Lower leg skin (tissue), 4 donors: ENCODE measurements at regions not wholly inside any gene's neighbourhood (a gene's known extent, or its start where the extent isn't known, plus 50 kb on each side); places are given as distances from the start of the nearest gene placed in this dataset.

Experiments used
- DNase-seq, 2 donors: peaks; one replicate each; pipeline ENCODE4 v3.0.0-alpha.2; 2019; ENCODE audit warnings: low spot score in 2 of 2
- H3K4me3 ChIP-seq: fragments of 200-600 bp; sonication (generic); 2 replicates; pipeline ENCODE4 v1.5.1; 2017; ENCODE audit warnings: mild to moderate bottlenecking, low read depth; ENCODE audit not compliant: poor library complexity, severe bottlenecking
- POLR2A ChIP-seq, 2 donors: fragments of 450-650 bp; IDR thresholded peaks; one replicate each; pipeline ENCODE4 v1.6.1; 2016 to 2017; ENCODE audit warnings: antibody characterized with exemption in 2 of 2, mild to moderate bottlenecking in 1 of 2, moderate library complexity in 1 of 2
- WGBS, 2 donors: methylation state at CpG; one replicate each; pipeline ENCODE4 v1.1.5; 2018; 5-methylcytosine and 5-hydroxymethylcytosine counted together
- intact Hi-C: fragments of 100-400 bp; cut with DNase I; formaldehyde crosslinking; loops from one replicate; pipeline ENCODE4 v1.15.0; 2023; ENCODE audit warnings: low total_unique reads
- TF ChIP-seq, protein P1 (sequence below), 3 donors: fragments of 450-650 bp; IDR thresholded peaks; one replicate each; pipeline ENCODE4 v1.5.1; 2016; ENCODE audit warnings: antibody characterized with exemption in 3 of 3, mild to moderate bottlenecking in 3 of 3, moderate library complexity in 2 of 3

DNA sequence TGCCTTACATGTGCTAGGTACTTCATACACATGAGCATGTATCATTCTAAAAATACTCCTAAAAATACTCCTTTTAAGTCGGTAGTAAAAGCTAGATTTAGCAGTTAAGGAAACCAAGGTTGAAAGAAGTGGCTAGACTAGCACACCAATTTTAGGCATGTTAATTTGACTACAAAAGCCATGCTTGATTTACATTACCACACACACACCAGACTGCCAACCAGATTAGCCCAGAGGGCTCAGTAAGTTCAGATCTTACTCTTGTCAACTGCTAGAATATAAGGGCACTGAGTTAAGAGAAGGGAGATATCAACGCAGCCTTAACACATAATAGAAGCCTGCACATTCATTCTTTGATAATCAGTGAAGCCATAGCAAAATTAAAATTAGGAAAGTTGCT lies 117.9 kb downstream of the MID1IP1 start:
- WGBS, 2 donors = 58 to 67% methylated on average over 2 of the region's 2 CpGs
- intact Hi-C loops = no loop called here
- no peak overlapping the region for H3K4me3 ChIP-seq
- no peak for DNase-seq
- no peak for TF ChIP-seq POLR2A (IDR thresholded peaks at IDR 0.05)
- TF ChIP-seq, protein P1, sequence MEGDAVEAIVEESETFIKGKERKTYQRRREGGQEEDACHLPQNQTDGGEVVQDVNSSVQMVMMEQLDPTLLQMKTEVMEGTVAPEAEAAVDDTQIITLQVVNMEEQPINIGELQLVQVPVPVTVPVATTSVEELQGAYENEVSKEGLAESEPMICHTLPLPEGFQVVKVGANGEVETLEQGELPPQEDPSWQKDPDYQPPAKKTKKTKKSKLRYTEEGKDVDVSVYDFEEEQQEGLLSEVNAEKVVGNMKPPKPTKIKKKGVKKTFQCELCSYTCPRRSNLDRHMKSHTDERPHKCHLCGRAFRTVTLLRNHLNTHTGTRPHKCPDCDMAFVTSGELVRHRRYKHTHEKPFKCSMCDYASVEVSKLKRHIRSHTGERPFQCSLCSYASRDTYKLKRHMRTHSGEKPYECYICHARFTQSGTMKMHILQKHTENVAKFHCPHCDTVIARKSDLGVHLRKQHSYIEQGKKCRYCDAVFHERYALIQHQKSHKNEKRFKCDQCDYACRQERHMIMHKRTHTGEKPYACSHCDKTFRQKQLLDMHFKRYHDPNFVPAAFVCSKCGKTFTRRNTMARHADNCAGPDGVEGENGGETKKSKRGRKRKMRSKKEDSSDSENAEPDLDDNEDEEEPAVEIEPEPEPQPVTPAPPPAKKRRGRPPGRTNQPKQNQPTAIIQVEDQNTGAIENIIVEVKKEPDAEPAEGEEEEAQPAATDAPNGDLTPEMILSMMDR (IDR thresholded peaks at IDR 0.05) = no peak

DNA sequence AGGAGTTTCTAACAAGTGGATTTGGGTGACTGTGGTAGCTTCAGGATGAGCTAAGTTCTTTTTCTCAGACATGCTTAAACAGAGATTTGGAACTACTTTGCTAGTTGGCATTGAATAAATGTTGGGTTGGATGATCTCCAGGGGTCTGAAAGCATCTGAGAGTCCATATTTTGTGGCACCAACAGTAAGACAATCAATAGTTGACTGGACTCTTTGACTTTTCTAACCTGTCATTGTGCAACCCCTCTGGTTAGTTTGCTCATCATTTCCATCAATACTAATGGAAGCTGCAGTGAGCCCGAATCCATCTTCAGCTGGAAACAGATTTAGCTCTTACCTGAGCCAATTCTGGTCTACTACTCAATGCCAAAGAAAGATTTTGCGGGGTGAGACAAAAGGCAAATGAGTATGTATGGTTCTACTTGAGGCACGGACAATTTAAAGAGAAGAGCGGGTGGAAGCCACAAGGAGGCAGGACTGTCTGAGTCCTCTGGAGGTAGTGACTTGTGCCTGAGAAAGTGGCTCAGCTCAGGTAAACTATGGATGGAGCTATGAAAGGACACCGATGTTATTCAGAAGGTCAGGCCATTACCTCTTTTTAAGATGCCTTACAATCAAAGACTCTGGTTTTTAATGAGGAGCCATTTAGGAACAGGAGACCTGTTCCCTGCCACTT lies 118.7 kb downstream of the MID1IP1 start:
- DNase-seq = no peak
- H3K4me3 ChIP-seq = no peak overlapping the region
- 72 to 92% methylated on average over 5 of the region's 5 CpGs for WGBS, 2 donors
- TF ChIP-seq, protein P1 (IDR thresholded peaks at IDR 0.05) = no peak
- no peak for TF ChIP-seq POLR2A (IDR thresholded peaks at IDR 0.05)
- intact Hi-C loops = no loop called here

DNA sequence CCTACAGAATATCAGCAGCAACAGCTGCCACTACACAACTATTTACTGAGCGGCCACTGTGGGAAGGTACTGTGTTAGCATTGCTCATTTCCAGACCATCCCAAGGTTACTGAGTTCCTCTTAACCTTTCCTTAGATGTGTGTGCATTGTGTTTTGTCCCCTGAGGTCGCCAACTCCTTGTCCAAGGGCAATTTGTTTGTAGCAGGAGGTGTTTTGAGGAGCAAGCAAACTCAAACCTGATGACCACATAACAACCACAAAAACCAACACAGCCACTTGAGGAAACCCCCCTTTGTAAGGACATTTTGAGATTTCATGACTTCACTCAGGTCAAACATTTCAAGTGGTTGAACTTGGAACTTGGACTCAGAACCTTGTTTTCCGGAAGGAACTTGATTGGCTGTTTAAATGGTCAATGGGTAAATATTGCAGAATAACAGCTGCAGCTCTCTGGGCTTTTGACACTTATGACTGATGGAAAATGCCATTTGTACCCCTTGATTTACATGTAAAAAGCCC lies 122.3 kb downstream of the MID1IP1 start:
- TF ChIP-seq, protein P1 (IDR thresholded peaks at IDR 0.05) = no peak
- no peak for TF ChIP-seq POLR2A (IDR thresholded peaks at IDR 0.05)
- H3K4me3 ChIP-seq = no peak overlapping the region
- no peak for DNase-seq
- intact Hi-C loops = no loop called here
- 80 to 97% methylated on average over 3 of the region's 3 CpGs for WGBS, 2 donors

DNA sequence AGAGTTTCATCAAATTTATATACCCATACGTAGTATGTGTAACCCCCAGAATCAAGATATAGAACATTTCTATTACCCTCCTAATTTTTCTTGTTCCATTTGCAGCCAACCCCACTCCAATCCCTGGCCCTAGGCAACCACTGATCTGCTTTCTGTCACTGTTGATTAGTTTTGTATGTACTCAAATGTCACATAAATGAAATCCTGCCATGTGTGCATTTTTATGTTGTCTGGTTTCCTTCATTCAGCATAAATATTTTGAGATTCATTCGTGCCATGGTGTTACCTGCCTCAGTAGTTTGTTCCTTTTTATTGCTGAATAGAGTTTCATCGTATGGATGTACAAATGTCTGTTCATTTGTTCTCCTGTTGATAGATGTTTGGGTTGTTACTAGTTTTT lies 126.3 kb downstream of the MID1IP1 start:
- 69 to 93% methylated on average over 3 of the region's 3 CpGs for WGBS, 2 donors

DNA sequence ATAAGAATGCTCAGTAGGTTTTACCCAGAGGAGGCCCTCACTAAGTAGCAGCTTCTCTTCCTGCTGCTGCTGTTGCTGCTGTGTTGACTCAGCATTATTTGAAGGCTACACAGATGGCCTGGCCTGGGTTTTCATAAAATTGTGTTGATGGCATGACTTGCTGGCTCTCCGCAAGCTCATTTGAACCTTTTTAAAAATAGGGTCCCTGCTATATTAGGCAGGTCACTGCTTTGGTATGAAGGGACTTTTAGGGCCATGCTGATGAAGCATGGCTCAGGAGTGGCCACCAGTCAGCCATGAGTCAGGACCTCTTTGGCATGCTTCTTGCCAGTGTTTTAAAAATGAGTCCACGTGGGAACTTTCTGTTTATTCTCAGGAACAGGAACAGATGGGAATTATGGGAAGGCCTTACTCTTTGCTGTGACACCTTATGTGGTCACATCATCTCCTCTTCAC lies 128.7 kb downstream of the MID1IP1 start:
- 35 to 49% methylated on average over 2 of the region's 2 CpGs for WGBS, 2 donors
- DNase-seq = peak in 1 of 2 donors; percentile 16
- H3K4me3 ChIP-seq = no peak overlapping the region
- intact Hi-C loops = no loop called here
- no peak for TF ChIP-seq POLR2A (IDR thresholded peaks at IDR 0.05)
- TF ChIP-seq, protein P1 (IDR thresholded peaks at IDR 0.05) = no peak

More for the DNA sequence above, 126.3 kb downstream of the MID1IP1 start:
- H3K4me3 ChIP-seq = no peak overlapping the region
- TF ChIP-seq, protein P1 (IDR thresholded peaks at IDR 0.05) = no peak
- TF ChIP-seq POLR2A (IDR thresholded peaks at IDR 0.05) = no peak
- intact Hi-C loops = no loop called here
- DNase-seq = no peak
